ENCODE measurements at regions not wholly inside any gene's neighbourhood (a gene's known extent, or its start where the extent isn't known, plus 50 kb on each side); places are given as distances from the start of the nearest gene placed in this dataset.

DNA sequence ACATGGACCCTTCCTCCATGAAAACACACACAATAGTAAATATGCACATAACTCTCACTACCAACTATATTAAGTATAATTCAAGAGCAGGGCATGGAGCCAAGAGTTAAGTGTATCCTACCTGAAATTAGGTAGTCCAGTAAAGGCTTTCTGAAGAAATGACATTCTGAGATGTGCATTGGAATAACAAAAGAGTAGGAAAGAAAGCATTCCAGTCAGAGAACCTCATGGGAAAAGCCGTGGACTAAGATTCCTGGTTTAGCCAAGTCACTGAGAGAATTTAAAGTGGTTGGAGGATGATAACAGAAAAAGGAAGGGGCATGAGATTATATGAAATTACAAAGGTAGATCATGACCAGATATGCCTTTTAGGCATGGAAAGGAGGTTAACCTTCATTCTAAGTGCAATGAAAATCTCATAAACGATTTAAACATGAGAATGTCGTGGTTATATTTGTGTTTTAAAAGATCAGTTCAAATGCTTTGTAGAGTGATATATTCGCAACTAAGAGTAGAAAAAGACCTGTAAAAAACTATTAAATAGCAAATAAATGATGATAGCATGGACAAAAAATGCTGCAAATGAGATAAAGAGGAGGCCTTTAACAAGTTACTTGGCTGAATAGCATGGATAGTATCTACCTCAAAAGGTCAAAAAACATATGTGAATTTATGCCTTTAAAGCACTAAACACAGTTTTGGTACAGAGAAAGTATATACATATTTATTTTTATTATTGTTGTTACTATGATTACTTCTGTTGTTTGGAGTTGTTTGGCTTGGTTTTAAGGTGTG, 767.4 kb upstream of the GHITM start:
- no peak for DNase-seq (ENCODE audit: low read depth)

DNA sequence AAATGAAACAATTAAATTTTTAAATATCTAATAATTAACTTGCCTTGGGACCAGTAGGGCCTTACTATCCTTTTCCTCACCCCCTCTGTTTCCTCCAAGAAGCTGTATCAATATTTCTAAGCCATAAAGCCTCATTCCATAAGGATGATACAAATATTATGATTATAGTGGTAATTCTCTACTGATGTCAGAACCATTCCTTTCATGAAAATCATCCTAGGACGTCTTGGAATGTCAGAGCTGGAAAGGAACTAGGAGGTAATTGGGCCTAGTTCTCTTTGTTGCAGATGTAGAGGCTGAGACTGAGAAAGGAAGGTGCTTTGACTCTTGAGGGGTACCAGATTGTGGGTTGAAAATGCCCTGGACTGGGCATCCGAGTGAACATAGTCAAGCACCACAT, 766.7 kb upstream of the GHITM start:
- DNase-seq (ENCODE audit: low read depth): peak; percentile 55

DNA sequence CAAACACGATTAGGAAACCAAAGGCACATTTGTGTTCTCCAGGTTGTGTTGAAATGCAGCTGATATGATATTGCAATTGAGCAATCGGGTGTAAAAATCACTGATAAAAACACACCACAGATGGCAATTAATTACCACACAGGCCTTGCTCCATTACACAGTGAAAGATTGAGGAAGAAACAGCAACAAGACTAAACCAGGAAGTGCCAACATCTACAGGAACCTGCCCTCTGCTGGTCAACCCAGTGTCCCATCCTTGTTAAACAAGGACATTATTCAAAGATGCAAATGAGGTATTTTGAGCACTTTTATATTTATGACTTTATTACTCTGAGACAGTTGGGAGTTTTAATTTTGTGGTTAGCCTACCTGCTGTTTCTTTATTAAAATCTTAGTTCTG, 765.6 kb upstream of the GHITM start:
- no peak for DNase-seq (ENCODE audit: low read depth)

DNA sequence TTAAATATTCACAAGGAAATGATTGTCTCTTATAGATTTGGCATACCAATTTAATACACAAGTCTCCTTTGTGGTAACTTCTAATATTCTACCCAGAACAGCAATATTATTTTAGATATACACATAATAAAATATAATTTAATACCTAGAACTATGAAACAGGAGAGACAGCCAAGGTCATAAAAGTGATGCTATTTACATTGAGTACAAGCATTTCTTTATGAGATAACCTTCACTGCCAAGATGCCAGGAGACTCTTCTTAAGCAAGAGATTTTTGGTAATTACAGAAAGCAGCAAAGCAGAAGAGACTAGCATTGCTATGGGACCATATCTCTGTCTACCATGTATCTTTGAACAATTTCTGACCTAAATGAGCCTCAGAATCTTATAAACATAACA, 764.6 kb upstream of the GHITM start:
- DNase-seq (ENCODE audit: low read depth): no peak

DNA sequence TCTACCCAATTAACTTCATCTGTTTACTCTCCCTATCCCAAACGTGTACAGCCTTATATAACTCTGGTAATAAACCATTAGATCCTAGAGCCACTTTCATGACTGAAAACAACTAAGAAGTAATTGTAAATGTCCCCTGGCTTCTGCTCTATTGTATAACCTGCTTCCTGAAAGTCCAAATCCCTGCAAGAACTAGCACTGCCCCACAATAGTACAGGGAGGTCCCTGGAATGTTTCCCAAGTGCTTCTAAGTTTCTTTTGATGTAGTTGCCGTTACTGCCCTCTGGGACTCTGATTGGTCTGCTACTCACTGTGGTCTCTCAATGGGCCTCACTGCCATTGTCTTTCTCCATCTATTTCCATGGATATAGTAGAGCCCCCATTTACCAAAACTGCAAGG, 764.0 kb upstream of the GHITM start:
- no peak for DNase-seq (ENCODE audit: low read depth)

DNA sequence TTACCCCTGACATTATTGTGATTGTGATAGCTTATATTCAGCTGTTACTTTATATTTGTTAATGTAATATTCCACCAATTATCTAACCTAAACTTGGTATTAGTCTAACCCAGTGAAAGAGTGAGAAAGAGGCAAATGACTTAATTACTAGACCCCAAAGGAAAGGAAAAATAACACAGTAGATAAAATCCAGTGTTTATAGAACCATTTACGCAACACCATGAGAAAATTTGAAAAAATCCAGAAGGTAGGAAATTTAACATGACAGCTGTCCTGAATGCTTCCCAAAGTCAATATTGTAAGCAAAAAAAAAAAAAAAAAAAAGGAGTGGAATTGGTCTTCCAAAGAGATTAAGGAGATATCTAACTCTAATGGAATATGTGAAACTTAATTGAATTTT, 741.5 kb upstream of the GHITM start:
- no peak for DNase-seq (ENCODE audit: low read depth)

DNA sequence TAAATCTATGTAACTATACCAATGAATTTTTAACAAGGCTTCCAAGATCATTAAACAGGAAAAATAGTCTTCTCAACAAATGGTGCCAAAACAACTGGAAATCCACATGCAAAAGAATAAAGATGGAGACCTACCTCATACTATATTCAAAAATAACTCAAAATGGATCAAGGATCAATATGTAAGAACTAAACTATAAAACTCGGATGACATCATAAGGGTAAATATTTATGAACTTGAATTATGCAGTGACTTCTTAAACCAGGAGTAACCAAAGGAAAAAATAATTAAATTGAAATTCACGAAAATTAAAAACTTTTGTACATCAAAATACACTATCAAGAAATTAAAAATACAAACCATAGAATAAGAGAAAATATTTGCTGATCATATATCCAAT, 728.7 kb upstream of the GHITM start:
- DNase-seq (ENCODE audit: low read depth): no peak

DNA sequence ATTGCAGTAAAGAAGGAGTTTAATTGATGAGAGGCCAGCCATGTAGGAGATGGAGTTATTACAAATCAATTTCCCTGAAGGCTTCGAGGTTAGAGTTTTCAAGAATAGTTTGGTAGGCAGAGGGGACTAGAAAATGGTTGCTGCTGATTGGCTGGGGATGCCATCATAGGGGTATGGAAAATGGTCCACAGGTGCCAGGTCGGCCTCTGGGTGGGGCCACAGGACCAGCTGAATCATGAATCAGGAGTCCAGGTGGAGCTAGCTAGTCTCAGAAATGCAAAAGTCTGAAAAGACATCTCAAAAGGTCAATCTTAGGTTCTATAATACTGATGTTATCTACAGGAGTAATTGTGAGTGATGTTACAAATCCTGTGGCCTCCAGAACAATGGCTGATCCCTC, 714.0 kb upstream of the GHITM start:
- no peak for DNase-seq (ENCODE audit: low read depth)

DNA sequence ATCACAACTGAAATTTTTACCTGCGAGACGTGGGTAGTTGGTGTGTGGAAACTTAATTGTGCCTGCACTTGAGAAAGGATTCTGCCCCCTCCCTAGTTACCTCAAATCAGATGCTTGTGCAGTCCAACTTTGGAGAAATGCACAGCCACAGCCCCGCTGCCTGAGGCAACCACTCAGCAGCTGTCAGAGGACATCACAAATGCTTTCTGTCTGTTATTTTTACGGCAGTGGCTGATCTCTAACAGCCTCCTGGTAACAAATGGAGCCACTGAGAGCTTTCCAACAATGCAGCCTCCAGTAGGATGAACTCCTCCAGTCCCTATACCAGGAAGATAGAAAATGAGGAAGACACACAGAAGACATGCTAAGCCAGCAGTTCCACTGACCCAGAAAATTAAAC, 712.2 kb upstream of the GHITM start:
- no peak for DNase-seq (ENCODE audit: low read depth)

DNA sequence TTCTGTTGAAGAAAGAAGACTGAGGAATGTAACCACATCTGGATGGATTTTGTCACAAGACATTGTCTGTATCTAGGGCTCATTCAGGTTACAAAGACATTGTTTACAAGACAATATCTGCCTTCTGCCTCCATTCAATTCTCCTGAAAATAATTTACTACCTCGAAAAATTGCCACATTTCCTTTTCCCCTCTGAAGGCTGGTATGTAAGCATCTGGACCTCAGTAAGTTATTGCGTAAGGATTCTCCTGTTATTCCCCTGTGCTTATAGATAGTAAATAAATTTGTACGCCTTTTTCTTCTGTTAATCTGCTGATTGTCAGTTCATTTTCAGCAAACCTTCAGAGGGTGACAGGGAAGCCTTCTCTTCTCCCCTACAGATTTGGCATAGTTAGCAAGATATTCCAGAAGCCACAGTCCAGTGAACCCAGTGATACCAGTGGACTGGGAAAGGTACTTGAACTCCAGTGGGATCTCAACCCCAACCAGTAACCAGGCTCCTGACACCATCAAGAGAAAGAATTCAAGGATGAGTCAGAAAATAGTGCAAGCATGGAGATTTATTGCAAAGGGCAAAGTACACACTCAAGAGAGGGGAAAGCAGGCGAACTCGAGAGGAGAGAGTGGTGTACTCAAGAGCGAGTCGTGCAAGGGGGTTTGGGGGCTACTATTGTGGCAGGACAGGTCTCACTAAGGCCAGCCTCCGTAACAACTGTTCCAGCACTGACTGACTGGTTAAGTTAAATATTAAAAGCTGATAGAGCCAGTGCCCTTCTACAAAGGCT, 706.9 kb upstream of the GHITM start:
- peak; percentile 17 for DNase-seq (ENCODE audit: low read depth)

DNA sequence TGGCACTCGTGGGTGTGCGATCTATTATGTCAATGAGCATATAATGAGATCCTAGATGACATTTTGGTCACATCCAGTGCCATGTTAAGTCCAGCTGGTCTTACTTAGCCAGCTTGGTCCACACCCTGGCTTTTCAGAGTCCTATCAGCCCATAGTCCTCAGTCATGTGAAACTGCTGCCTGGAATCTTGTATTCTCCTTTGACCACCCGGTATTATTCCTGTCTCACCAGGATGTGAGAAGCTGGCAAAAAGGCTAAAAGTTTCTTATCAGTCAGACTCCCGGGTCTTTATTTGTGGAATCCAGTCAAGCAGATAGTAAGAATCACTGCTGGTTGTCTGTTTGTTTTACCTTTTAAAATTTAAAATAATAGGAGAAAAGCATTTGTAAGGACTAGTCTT, 705.6 kb upstream of the GHITM start:
- DNase-seq (ENCODE audit: low read depth): no peak

DNA sequence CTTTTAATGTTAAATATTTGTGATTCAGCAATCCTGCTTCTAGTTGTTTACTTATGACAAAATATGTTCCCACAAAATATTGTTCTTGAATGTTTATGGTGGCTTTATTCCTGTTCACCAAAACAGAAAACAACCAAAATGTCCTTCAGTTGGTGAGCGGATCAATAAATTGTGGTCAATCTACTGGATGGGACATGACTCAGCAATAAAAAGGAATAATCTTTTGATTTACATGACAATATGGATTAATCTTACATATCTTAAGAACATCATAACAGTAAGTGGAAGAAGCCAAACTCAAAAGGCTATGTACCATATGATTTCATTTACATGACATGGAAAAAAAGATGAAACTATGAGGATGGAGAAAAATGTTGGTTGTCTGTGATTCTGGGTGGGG, 691.3 kb upstream of the GHITM start:
- DNase-seq (ENCODE audit: low read depth): no peak

DNA sequence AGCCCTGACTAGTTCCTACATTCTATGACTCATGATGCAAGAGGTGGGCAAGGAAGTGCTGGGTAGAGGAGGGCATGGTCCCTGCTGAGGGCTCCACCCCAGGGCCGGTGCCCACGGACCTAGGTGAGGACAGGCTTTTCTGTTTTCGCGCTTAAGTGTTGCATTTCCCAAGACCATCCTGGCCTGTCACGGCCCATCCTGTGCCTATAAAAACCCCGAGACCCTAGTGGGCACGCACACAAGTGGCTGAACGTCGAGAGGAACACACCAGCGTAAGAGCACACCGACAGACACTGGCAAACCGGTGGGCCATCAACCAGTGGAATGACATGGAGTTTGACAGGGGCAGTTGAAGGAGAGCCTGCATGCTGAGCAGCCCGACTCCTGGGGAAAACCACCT, 680.7 kb upstream of the GHITM start:
- DNase-seq (ENCODE audit: low read depth): no peak

DNA sequence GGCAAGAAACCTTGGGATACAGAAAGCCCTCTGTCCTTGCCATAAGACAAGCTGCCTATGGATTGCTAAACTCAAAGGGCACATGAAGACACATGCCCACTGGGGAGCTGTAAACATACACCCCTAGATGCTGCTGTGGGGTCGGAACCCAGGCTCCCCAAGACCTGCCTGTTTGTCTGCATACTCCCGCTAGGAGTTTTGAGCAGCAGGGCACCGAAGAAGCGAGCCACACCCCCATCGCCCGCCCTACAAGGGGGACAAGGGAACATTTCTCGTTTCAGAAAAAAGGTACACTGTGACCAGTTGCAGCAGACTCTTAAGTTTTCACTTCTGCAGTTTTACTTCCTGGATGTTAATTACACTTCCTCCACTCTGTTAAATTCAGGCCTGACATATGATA, 680.2 kb upstream of the GHITM start:
- DNase-seq (ENCODE audit: low read depth): no peak

DNA sequence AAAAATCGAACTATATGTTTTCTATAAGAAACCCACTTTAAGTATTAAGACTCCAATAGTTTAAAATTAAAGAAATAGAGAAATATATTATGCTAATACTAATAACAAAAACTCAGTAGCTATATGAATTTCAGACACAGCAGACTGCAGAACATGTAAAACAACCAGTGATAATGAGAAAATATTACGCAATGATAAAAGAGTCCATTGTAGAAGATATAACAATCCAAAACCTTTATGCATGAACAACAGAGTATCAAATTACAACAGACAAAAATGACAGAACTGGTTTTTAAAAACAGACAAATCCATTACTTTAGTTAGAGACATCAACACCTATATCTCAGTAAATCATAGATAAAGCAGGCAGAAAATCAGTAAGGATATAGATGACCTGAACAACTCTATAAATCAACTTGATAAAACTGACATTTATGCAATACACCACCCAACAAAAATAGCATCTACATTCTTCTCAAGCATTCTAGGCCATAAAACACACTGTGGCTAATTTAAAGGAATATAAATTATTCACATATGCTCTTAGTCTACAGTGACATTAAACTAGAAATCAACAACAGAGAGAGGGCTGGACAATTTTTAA, 669.5 kb upstream of the GHITM start:
- no peak for DNase-seq (ENCODE audit: low read depth)

DNA sequence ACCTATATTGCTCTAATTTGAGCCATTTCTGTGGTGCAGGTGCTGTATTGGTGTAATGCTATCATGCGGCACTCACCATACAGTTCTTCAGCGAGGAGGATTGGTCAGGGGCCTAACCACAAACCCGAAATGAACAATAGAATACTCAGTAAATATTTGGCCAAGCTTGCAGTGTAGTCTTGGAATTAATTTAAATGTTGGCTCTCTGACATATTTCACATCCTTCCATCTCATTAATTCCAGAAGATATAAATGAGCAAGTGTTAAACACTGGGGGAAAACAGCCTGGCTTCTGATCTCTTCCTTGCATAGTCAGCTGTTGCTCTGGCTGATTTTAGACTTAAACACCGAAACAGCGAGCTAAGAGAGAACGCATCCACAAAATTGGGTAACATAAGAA, 663.1 kb upstream of the GHITM start:
- no peak for DNase-seq (ENCODE audit: low read depth)

DNA sequence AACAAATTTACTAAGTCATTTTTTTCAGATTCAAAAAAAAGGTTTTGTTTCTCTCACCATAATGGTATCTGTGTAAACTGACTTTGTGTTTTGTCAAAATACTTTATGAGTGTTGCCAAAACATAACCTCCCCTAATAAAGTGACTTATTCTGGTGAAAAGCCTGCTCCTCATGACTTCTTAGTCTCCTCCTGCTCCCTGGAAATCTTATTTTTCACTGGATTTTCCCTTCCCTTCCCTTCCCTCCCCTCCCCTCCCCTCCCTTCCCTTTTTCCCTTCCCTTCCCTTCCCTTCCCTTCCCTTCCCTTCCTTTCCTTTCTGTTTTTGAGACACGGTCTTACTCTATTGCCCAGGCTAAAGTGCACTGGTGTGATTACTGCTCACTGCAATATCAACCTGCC, 650.1 kb upstream of the GHITM start:
- no peak for DNase-seq (ENCODE audit: low read depth)

DNA sequence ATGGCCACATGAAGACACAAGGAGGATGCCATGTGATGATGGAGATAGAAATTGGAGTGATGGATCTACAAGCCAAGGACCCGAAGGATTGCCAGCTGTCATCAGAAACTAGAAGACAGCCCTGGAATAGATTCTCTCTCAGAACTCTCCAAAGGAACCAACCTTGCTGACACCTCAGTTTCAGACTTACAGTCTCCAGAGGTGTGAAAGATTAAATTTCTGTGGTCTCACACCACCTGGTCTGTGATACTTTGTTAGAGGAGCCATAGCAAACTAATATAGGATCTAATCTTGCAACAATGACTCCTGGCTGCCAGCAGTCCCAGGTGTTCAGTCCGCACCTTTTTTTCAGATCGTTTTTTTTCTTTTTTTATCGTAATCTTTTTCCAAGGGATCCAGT, 647.3 kb upstream of the GHITM start:
- DNase-seq (ENCODE audit: low read depth): no peak

DNA sequence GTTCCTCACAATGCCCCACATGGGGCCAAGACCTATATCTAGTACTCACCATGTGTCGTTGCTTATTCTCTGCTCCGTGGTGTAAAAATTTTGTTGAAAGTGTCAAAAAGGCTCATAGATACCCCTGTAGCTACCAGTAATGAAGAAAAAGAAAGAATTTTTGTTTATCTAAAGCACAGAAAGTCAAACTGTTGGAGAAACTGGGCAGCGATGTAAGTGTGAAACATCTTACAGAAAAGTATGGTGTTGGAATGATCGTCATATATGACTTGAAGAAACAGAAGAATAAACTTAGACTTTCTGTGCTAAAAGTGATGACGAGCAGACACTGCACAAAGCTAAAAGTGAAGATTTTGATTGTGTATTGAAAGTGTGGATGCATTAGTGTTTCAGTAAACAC, 626.6 kb upstream of the GHITM start:
- DNase-seq (ENCODE audit: low read depth): no peak

DNA sequence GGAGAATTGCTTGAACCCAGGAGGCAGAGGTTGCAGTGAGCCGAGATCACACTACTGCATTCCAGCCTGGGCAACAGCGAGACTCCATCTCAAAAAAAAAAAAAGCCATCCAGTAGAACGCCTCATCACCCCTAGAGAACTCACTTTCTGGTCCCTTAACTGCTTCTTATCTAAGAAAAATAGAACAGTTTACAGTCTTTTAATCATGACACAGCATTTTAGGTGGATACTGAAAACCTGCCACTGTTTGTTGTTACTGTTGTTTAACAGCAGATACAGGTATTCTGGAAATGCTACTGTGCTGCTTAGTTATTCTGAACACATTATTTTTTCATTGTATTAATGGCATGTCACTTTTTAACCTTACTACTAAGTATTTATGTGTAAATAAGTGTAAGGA, 624.3 kb upstream of the GHITM start:
- no peak for DNase-seq (ENCODE audit: low read depth)

DNA sequence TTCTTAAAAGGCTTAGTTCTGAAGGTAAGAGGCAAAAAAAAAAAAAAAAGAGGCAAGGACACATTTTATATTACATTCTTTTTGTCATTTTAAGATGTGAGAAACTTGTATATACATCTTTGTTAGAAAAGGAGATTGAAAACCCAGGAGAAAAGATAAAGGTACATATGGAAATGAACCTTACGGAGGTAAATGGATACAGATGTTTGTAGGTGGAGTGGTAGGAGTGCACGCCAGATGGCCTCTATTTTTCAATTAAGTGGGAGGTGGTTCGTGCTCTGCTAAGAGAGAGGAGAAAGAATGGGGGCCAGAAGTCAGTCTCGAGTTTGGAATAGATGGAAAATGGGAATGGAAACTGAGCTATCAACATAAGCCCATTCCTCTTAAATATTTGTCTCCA, 622.5 kb upstream of the GHITM start:
- no peak for DNase-seq (ENCODE audit: low read depth)

DNA sequence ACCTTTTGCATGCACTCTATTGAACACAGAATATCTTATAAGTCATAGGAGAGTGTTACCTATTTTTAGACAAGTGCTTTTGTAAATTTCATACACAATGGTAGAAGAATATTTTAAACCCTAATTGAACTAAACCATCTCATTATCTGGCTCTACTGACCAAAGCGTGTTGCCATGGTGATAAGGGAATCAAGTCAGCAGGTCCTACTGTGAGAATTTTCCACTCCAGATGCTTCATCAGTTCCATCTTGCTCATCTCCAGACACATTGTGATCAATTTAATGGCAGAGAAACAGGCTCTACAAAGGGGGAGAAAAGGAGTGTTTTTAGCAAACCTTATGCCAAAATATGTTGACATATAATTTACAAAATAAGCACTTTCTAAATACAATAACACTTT, 621.9 kb upstream of the GHITM start:
- DNase-seq (ENCODE audit: low read depth): no peak

DNA sequence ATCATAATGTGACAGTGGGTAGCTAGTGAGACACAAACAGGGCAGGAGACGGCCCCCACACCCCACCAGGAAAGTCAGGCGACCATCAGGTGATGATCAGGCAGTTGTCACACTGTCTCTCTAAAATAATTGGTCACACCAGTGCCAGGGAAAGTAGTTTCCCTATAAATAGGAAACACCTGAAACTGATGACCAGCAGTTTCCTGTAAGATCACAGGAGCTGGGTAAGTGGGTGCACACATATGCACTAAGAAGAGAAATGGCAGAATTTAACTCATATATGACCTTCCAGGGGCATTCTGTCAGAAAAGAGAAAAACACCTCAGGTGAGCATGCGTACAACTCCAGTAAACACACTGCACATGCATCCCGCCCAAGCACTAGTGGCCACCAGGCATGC, 620.5 kb upstream of the GHITM start:
- no peak for DNase-seq (ENCODE audit: low read depth)
